ENCODE measurements at regions not wholly inside any gene's neighbourhood (a gene's known extent, or its start where the extent isn't known, plus 50 kb on each side); places are given as distances from the start of the nearest gene placed in this dataset.

DNA sequence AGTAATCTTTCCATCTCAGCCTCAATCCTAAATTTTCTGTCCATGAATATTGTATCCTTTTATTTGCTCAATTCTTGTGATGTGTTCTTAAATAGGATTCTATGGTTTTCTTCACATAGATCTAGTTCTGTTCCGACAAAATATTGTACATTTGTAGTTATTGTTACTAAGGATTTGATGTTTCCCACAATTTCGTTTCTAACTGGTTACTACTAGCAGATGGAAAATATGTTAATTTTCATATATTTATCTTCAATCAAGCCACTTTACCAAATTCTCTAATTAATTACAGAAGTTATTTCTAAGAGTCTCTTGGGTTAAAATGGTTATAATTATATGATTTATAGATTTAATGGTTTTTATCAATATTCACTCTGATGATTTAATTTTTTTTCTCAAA lies 60.3 kb downstream of the SEC61B start:
- no peak for TF ChIP-seq EZH2phosphoT487 (IDR thresholded peaks at IDR 0.05; ENCODE audit: borderline replicate concordance, low read length)
- TF ChIP-seq, protein P1, sequence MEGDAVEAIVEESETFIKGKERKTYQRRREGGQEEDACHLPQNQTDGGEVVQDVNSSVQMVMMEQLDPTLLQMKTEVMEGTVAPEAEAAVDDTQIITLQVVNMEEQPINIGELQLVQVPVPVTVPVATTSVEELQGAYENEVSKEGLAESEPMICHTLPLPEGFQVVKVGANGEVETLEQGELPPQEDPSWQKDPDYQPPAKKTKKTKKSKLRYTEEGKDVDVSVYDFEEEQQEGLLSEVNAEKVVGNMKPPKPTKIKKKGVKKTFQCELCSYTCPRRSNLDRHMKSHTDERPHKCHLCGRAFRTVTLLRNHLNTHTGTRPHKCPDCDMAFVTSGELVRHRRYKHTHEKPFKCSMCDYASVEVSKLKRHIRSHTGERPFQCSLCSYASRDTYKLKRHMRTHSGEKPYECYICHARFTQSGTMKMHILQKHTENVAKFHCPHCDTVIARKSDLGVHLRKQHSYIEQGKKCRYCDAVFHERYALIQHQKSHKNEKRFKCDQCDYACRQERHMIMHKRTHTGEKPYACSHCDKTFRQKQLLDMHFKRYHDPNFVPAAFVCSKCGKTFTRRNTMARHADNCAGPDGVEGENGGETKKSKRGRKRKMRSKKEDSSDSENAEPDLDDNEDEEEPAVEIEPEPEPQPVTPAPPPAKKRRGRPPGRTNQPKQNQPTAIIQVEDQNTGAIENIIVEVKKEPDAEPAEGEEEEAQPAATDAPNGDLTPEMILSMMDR (IDR thresholded peaks at IDR 0.05; ENCODE audit: low read depth, low read length, poor library complexity, severe bottlenecking) = no peak
- Histone ChIP-seq H3K9me2 (replicated peaks; ENCODE audit: control insufficient read depth, low read length) (no peaks in the 10 kb centered on the region), H3K27me3 (ENCODE audit: control insufficient read depth, low read length) (no peaks in the 10 kb centered on the region), H3K9me3 (ENCODE audit: control insufficient read depth, insufficient read depth, low read length) (no peaks in the 10 kb centered on the region), H3K36me3 (ENCODE audit: control insufficient read depth, low read length) (no peaks in the 10 kb centered on the region), H3K4me3 (ENCODE audit: low read length) (no peak overlapping the region), H3K4me2 (ENCODE audit: low read length) (no peak overlapping the region), H4K20me1 (ENCODE audit: control insufficient read depth, insufficient read depth, low read depth, low read length) (no peaks in the 10 kb centered on the region), H3K4me1 (ENCODE audit: control insufficient read depth, low read length) (peaks cover 4% of the 10 kb centered on the region; the same call in 1 of the 2 replicates), H3K27ac (ENCODE audit: low read depth, low read length) (no peak overlapping the region), H3F3A (ENCODE audit: control insufficient read depth, insufficient read depth) (no peaks in the 10 kb centered on the region), H3K79me2 (ENCODE audit: control insufficient read depth, low read length) (no peaks in the 10 kb centered on the region)

DNA sequence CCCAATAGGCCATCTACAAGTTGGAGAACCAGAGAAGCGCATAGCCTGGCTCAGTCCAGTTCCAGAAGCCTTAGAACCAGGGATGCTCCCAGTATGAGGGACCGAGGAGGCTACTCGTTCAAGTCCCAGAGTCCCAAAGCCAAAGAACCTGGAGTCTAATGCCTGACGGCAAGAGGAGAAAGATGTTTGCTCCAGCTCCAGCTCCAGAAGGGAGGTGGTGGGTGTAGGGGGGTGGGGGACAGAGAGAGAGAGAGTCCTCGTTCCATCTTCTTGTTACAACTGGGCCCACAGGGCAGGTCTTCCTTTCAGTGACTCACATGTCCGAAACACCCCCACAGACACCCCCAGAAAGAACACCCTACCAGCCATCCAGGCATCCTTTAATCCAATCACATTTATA lies 63.9 kb downstream of the SEC61B start:
- Histone ChIP-seq H3K4me1 (ENCODE audit: control insufficient read depth, low read length) (peaks cover 4% of the 10 kb centered on the region; the same call in 1 of the 2 replicates), H3K9me2 (replicated peaks; ENCODE audit: control insufficient read depth, low read length) (no peaks in the 10 kb centered on the region), H3K9me3 (ENCODE audit: control insufficient read depth, insufficient read depth, low read length) (no peaks in the 10 kb centered on the region), H3K79me2 (ENCODE audit: control insufficient read depth, low read length) (no peaks in the 10 kb centered on the region), H3K4me2 (ENCODE audit: low read length) (no peak overlapping the region), H3K27me3 (ENCODE audit: control insufficient read depth, low read length) (no peaks in the 10 kb centered on the region), H3K36me3 (ENCODE audit: control insufficient read depth, low read length) (no peaks in the 10 kb centered on the region), H3K27ac (ENCODE audit: low read depth, low read length) (no peak overlapping the region), H4K20me1 (ENCODE audit: control insufficient read depth, insufficient read depth, low read depth, low read length) (no peaks in the 10 kb centered on the region), H3K4me3 (ENCODE audit: low read length) (no peak overlapping the region), H3F3A (ENCODE audit: control insufficient read depth, insufficient read depth) (no peaks in the 10 kb centered on the region)
- TF ChIP-seq EZH2phosphoT487 (IDR thresholded peaks at IDR 0.05; ENCODE audit: borderline replicate concordance, low read length) = no peak
- TF ChIP-seq, protein P1 (IDR thresholded peaks at IDR 0.05; ENCODE audit: low read depth, low read length, poor library complexity, severe bottlenecking) = no peak

DNA sequence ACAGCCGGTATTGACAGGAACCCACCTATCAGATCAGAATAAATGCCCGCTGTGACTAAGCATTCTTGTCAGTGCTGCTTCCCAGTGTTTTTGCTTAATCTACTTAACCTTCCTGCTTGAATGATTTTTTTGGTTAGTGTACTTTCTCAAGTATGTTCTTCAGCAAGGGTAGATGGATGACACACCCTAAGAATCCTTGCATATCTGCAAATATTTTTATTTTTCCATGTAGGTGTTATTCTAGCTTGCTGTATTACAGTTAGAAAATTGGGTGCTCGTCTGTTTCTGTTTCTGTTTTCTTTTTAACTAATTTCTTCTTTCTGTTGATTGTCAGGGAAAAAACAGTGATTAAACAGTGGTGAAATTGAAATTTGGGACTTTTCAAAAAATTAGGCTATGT lies 64.5 kb downstream of the SEC61B start:
- Histone ChIP-seq H3K4me1 (ENCODE audit: control insufficient read depth, low read length) (peaks cover 4% of the 10 kb centered on the region; the same call in 1 of the 2 replicates), H3K27me3 (ENCODE audit: control insufficient read depth, low read length) (no peaks in the 10 kb centered on the region), H3K79me2 (ENCODE audit: control insufficient read depth, low read length) (no peaks in the 10 kb centered on the region), H3K4me3 (ENCODE audit: low read length) (no peak overlapping the region), H3K36me3 (ENCODE audit: control insufficient read depth, low read length) (no peaks in the 10 kb centered on the region), H3K27ac (ENCODE audit: low read depth, low read length) (no peak overlapping the region), H3F3A (ENCODE audit: control insufficient read depth, insufficient read depth) (no peaks in the 10 kb centered on the region), H3K9me2 (replicated peaks; ENCODE audit: control insufficient read depth, low read length) (no peaks in the 10 kb centered on the region), H4K20me1 (ENCODE audit: control insufficient read depth, insufficient read depth, low read depth, low read length) (no peaks in the 10 kb centered on the region), H3K4me2 (ENCODE audit: low read length) (no peak overlapping the region), H3K9me3 (ENCODE audit: control insufficient read depth, insufficient read depth, low read length) (no peaks in the 10 kb centered on the region)
- TF ChIP-seq, protein P1 (IDR thresholded peaks at IDR 0.05; ENCODE audit: low read depth, low read length, poor library complexity, severe bottlenecking) = no peak
- no peak for TF ChIP-seq EZH2phosphoT487 (IDR thresholded peaks at IDR 0.05; ENCODE audit: borderline replicate concordance, low read length)

Data from DOHH2 (cell line).